ENCODE measurements at regions not wholly inside any gene's neighbourhood (a gene's known extent, or its start where the extent isn't known, plus 50 kb on each side); places are given as distances from the start of the nearest gene placed in this dataset.

GRCh38 chr6:151154418-151154817, 85.3 kb upstream of the AKAP12 start:
- H3K27me3 ChIP-seq (ENCODE audit: control insufficient read depth, insufficient read depth, low read length) = no peaks in the 10 kb centered on the region
- H3K36me3 ChIP-seq (ENCODE audit: control insufficient read depth in 2 of 3, insufficient read depth in 3 of 3, low read length in 3 of 3) = no peaks in the 10 kb centered on the region
- DNase-seq = peak in 3 of 5 donors; percentile 54 to 84 (median 83)
- peak overlapping the region; percentile 37 to 65 for H3K27ac ChIP-seq (ENCODE audit: low read depth in 2 of 2, low read length in 2 of 2)
- TF ChIP-seq CTCF (IDR thresholded peaks at IDR 0.05; ENCODE audit: borderline replicate concordance, extremely low read depth, insufficient read depth) = no peak
- H3K4me3 ChIP-seq (ENCODE audit: low read length in 3 of 3) = no peak overlapping the region
- intact Hi-C loops (cut with DNase I) = no loop called here
- no peaks in the 10 kb centered on the region for H3K9me3 ChIP-seq (ENCODE audit: control insufficient read depth in 2 of 3, insufficient read depth in 1 of 3, low read length in 3 of 3)
- no peak overlapping the region for H3K9ac ChIP-seq (ENCODE audit: low read length in 3 of 3)
- peak; percentile 86 for FAIRE-seq
- peaks cover 7 to 8% (median 7%) of the 10 kb centered on the region in 3 donors for H3K4me1 ChIP-seq (ENCODE audit: control insufficient read depth in 2 of 3, insufficient read depth in 2 of 3, low read depth in 1 of 3, low read length in 3 of 3)

GRCh38 chr6:151155095-151155494, 84.7 kb upstream of the AKAP12 start:
- no peak for FAIRE-seq

GRCh38 chr6:151160929-151161757, 78.6 kb upstream of the AKAP12 start:
- DNase-seq = peak; percentile 82 to 96 (median 93)
- H3K36me3 ChIP-seq (ENCODE audit: control insufficient read depth in 2 of 3, insufficient read depth in 3 of 3, low read length in 3 of 3) = no peaks in the 10 kb centered on the region
- peak overlapping the region in 1 of 2 donors; percentile 40 for H3K27ac ChIP-seq (ENCODE audit: low read depth in 2 of 2, low read length in 2 of 2)
- peak overlapping the region in 2 of 3 donors; percentile 43 to 58 for H3K4me3 ChIP-seq (ENCODE audit: low read length in 3 of 3)
- no peak for FAIRE-seq
- intact Hi-C loops (cut with DNase I) = no loop called here
- no peaks in the 10 kb centered on the region for H3K27me3 ChIP-seq (ENCODE audit: control insufficient read depth, insufficient read depth, low read length)
- peak overlapping the region in 2 of 3 donors; percentile 13 to 19 for H3K9ac ChIP-seq (ENCODE audit: low read length in 3 of 3)
- peaks cover 6 to 9% (median 7%) of the 10 kb centered on the region in 3 donors for H3K4me1 ChIP-seq (ENCODE audit: control insufficient read depth in 2 of 3, insufficient read depth in 2 of 3, low read depth in 1 of 3, low read length in 3 of 3)
- no peak for TF ChIP-seq CTCF (IDR thresholded peaks at IDR 0.05; ENCODE audit: borderline replicate concordance, extremely low read depth, insufficient read depth)
- H3K9me3 ChIP-seq (ENCODE audit: control insufficient read depth in 2 of 3, insufficient read depth in 1 of 3, low read length in 3 of 3) = no peaks in the 10 kb centered on the region

More at GRCh38 chr6:151155095-151155494, 84.7 kb upstream of the AKAP12 start:
- TF ChIP-seq CTCF (IDR thresholded peaks at IDR 0.05; ENCODE audit: borderline replicate concordance, extremely low read depth, insufficient read depth) = no peak
- H3K9ac ChIP-seq (ENCODE audit: low read length in 3 of 3) = no peak overlapping the region
- intact Hi-C loops (cut with DNase I) = no loop called here
- H3K4me1 ChIP-seq (ENCODE audit: control insufficient read depth in 2 of 3, insufficient read depth in 2 of 3, low read depth in 1 of 3, low read length in 3 of 3) = peaks cover 6 to 7% (median 7%) of the 10 kb centered on the region in 3 donors
- H3K27me3 ChIP-seq (ENCODE audit: control insufficient read depth, insufficient read depth, low read length) = no peaks in the 10 kb centered on the region
- no peak overlapping the region for H3K4me3 ChIP-seq (ENCODE audit: low read length in 3 of 3)
- no peaks in the 10 kb centered on the region for H3K36me3 ChIP-seq (ENCODE audit: control insufficient read depth in 2 of 3, insufficient read depth in 3 of 3, low read length in 3 of 3)
- no peak for DNase-seq
- H3K27ac ChIP-seq (ENCODE audit: low read depth in 2 of 2, low read length in 2 of 2) = no peak overlapping the region
- no peaks in the 10 kb centered on the region for H3K9me3 ChIP-seq (ENCODE audit: control insufficient read depth in 2 of 3, insufficient read depth in 1 of 3, low read length in 3 of 3)

All from kidney (tissue), 13 donors.